Lower lobe of right lung (tissue), 2 donors: ENCODE measurements at regions not wholly inside any gene's neighbourhood (a gene's known extent, or its start where the extent isn't known, plus 50 kb on each side); places are given as distances from the start of the nearest gene placed in this dataset.
A peak's percentile ranks its signal among the peaks of the same experiment; 100 is the strongest.
"Not testable (repeated sequence)": the region's sequence is repeated elsewhere in the genome, so short reads cannot be mapped to it uniquely, and the experiment has no call there.

ENCODE experiments used
- ATAC-seq, 2 donors: fragments of 200-7000 bp; cut with Tn5 transposase; one replicate each; pipeline ENCODE4 v1.9.1; 2020 to 2022; ENCODE audit warnings: mild to moderate bottlenecking in 2 of 2, moderate library complexity in 2 of 2
- DNase-seq: peaks from one replicate; pipeline ENCODE4 v3.0.0-alpha.2; 2020
- H3K27ac ChIP-seq: fragments of 200-600 bp; one replicate; pipeline ENCODE4 v1.8.0; 2022
- H3K27me3 ChIP-seq: fragments of 200-600 bp; one replicate; pipeline ENCODE4 v1.8.0; 2022; ENCODE audit warnings: low read depth
- H3K36me3 ChIP-seq: fragments of 200-600 bp; one replicate; pipeline ENCODE4 v1.8.0; 2022; ENCODE audit warnings: mild to moderate bottlenecking
- H3K4me1 ChIP-seq: fragments of 200-600 bp; one replicate; pipeline ENCODE4 v1.8.0; 2022
- H3K4me3 ChIP-seq: fragments of 200-600 bp; one replicate; pipeline ENCODE4 v1.8.0; 2022; ENCODE audit warnings: mild to moderate bottlenecking
- H3K9me3 ChIP-seq: fragments of 200-600 bp; one replicate; pipeline ENCODE4 v1.8.0; 2022
- intact Hi-C: fragments of 100-400 bp; cut with DNase I; formaldehyde crosslinking; loops from one replicate; pipeline ENCODE4 v1.11.0; 2022
- TF ChIP-seq, protein P1 (sequence below): fragments of 200-600 bp; IDR thresholded peaks from one replicate; pipeline ENCODE4 v1.8.0; 2022; ENCODE audit warnings: antibody characterized with exemption, mild to moderate bottlenecking
- donor health status: DM: no; HTN: yes; CAD: no; lungs with severe emphysema.

DNA sequence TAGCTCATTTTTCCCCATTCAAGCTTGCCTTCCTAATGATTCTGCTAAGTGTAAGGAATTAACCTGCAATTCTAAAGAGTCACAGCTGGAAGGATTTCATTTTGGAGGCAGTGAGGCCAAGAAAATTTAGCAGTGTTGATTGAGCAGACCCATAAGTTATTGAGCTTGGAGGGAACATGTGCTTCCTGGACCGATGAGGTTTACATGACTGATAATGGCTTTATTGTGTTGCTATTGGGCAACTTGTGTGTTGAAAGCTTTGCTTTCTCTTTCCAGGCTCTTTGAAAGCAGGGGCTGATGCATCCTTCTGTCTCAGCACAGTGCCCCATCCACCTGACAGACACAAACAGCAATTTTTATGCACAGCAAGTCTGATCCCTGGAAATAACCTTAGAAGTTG is 398.9 kb upstream of the PCSK5 start:
- H3K36me3 ChIP-seq = no peaks in the 10 kb centered on the region
- no peak for ATAC-seq
- H3K4me3 ChIP-seq = no peak overlapping the region
- H3K4me1 ChIP-seq = no peaks in the 10 kb centered on the region
- no peaks in the 10 kb centered on the region for H3K27me3 ChIP-seq
- intact Hi-C loops = no loop called here
- TF ChIP-seq, protein P1, sequence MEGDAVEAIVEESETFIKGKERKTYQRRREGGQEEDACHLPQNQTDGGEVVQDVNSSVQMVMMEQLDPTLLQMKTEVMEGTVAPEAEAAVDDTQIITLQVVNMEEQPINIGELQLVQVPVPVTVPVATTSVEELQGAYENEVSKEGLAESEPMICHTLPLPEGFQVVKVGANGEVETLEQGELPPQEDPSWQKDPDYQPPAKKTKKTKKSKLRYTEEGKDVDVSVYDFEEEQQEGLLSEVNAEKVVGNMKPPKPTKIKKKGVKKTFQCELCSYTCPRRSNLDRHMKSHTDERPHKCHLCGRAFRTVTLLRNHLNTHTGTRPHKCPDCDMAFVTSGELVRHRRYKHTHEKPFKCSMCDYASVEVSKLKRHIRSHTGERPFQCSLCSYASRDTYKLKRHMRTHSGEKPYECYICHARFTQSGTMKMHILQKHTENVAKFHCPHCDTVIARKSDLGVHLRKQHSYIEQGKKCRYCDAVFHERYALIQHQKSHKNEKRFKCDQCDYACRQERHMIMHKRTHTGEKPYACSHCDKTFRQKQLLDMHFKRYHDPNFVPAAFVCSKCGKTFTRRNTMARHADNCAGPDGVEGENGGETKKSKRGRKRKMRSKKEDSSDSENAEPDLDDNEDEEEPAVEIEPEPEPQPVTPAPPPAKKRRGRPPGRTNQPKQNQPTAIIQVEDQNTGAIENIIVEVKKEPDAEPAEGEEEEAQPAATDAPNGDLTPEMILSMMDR = no peak
- no peaks in the 10 kb centered on the region for H3K9me3 ChIP-seq
- no peak for DNase-seq
- H3K27ac ChIP-seq = no peak overlapping the region

DNA sequence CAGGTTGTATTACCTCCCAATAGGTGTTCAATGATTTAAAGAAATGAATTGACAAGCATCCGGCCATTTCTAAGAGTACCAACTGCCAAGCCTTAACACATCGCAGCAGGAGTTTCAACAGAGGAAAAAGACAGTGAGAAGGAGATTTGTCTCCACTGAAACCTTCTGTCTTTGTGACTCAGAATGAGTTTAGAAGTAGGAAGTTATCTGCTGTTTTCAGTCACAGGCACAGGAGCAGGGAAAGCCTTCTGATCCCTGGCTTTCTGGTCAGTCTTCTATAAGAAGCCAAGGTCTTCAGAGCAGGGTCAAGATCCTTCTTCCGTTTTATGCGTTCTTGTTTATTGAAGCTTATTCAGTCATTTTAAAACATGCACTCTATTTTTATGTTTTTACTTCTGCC is 390.7 kb upstream of the PCSK5 start:
- DNase-seq (no peak), ATAC-seq (peak in 1 of 2 donors; percentile 31)
- TF ChIP-seq, protein P1 = no peak
- Histone ChIP-seq H3K27me3 (no peaks in the 10 kb centered on the region), H3K36me3 (no peaks in the 10 kb centered on the region), H3K4me3 (no peak overlapping the region), H3K27ac (no peak overlapping the region), H3K4me1 (peaks cover 4% of the 10 kb centered on the region), H3K9me3 (no peaks in the 10 kb centered on the region)
- intact Hi-C loops = no loop called here

DNA sequence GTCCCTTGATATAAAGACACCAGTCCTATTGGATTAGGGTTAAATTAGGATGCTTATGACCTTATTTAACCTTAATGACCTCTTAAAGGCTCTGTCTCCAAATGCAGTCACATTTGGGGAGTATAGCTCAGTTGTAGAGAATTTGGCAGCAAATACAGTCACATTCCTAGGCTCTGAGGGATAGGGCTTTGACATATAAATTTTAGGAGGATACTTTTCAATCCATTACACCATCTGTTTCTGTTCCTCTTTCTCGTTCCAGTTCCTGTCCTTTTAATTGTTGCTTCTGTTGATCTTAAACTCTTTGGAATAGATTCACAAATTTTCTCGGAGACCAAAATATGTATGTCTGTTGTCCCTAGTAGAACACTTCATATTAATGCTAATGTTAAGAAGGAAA is 390.0 kb upstream of the PCSK5 start:
- TF ChIP-seq, protein P1 = no peak
- Histone ChIP-seq H3K27me3 (no peaks in the 10 kb centered on the region), H3K36me3 (no peaks in the 10 kb centered on the region), H3K27ac (no peak overlapping the region), H3K4me1 (peaks cover 4% of the 10 kb centered on the region), H3K4me3 (no peak overlapping the region), H3K9me3 (no peaks in the 10 kb centered on the region)
- intact Hi-C loops = no loop called here
- ATAC-seq (peak; percentile 17 to 47), DNase-seq (no peak)

DNA sequence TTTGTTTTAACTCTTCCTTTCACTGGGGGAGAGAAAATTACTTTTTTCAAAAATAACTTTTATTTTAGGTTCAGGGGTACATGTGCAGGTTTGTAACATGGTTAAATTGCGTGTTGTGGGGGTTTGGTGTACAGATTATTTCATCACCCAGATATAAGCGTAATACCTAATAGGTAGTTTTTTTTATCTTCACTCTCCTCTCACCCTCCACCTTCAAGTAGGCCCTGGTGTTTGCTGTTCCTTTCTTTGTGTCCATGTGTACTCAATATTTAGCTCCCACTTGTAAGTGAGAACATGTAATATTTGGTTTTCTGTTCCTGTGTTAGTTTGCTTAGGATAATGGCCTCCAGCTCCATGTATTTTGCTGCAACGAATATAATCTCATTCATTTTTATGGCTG is 389.5 kb upstream of the PCSK5 start:
- H3K27me3 ChIP-seq, H3K36me3 ChIP-seq, H3K9me3 ChIP-seq, intact Hi-C loops, H3K27ac ChIP-seq, H3K4me1 ChIP-seq, H3K4me3 ChIP-seq, DNase-seq: not testable (repeated sequence)
- ATAC-seq = peak; percentile 45 to 73

DNA sequence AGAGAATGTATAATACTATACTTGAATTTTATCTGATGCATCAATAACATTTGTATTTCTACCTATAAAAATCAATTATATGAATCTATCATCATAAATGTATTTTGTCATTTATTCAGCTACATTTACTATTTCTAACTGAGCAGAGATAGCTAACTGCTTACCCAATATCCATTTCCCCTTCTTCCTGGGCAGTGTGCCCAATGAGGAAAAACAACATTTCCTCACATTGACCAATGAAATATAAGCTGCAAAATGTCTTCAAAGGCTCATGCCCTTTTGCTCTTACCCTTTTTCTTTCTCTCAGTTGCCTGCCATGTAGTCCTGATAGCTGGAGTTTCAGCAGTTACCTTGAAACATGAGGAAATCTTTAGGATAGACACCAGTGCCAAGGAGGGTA is 385.8 kb upstream of the PCSK5 start:
- intact Hi-C loops = no loop called here
- H3K4me3 ChIP-seq = no peak overlapping the region
- DNase-seq (no peak), ATAC-seq (peak in 1 of 2 donors; percentile 59)
- TF ChIP-seq, protein P1 = no peak
- no peaks in the 10 kb centered on the region for H3K9me3 ChIP-seq
- no peaks in the 10 kb centered on the region for H3K27me3 ChIP-seq
- H3K27ac ChIP-seq = no peak overlapping the region
- H3K36me3 ChIP-seq = no peaks in the 10 kb centered on the region
- H3K4me1 ChIP-seq = peaks cover 4% of the 10 kb centered on the region

DNA sequence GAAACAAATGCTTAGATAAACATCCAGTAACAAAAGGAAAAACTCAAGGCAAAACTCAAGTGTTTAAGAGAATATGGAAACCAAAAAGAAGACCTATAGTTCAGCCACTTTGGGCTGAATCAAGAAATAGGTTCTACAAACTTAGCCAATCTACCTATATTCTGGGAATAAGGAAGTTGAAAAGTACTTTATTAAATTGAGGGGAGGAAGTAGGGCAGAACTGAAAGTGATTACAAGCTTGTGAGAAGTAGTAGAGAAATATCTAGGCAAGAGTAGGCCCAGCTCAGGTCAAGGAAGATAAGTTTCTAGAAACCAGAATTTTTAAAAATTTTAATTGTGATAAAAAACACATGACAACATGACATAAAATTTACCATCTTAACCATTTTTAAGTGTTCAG is 384.8 kb upstream of the PCSK5 start:
- DNase-seq (no peak), ATAC-seq (peak in 1 of 2 donors; percentile 57)
- Histone ChIP-seq H3K36me3 (no peaks in the 10 kb centered on the region), H3K27ac (no peak overlapping the region), H3K9me3 (no peaks in the 10 kb centered on the region), H3K27me3 (no peaks in the 10 kb centered on the region), H3K4me3 (no peak overlapping the region), H3K4me1 (no peaks in the 10 kb centered on the region)
- intact Hi-C loops = no loop called here
- TF ChIP-seq, protein P1 = no peak
